ENCODE measurements at regions not wholly inside any gene's neighbourhood (a gene's known extent, or its start where the extent isn't known, plus 50 kb on each side); places are given as distances from the start of the nearest gene placed in this dataset.

DNA sequence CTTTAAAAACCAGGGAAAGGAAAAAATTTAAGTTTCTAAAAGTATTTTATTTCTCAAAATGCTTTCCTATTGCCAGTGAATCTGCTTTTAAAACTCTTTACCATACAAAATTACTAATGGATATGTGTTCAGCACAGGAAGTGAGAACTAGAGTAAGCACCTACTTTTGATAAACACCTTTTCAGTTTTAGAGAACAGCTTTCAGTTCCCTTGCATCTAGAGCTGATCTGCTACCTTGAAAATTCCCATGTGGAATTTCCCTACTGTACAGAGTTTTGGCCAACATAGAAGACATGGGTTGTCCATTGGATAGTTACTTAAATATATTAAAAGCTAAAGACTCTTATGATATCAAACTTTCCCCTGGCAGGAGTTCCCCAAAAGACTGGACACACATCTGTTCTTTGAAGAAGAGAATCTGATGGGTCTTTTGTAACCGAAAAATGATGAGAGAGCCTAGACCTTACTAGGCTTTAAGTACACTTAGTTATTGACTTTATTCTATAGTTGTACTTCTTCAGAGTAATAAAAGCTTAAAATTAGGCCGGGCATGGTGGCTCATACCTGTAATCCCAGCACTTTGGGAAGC lies 112.1 kb upstream of the CNTNAP4 start:
- no peaks in the 10 kb centered on the region for H3K4me1 ChIP-seq (ENCODE audit: control insufficient read depth, extremely low read depth, insufficient read depth, low read length)
- H3K4me2 ChIP-seq (ENCODE audit: insufficient read depth, low read length), result no peak overlapping the region
- dilution Hi-C loops (cut with MboI; ENCODE audit: extremely low pct_ligation_motif_present, low sequenced_read_pairs), result no loop called here
- ChIA-PET POLR2A (no interaction called here), CTCF (no interaction called here)
- no peaks in the 10 kb centered on the region for H3K9me1 ChIP-seq (replicated peaks; ENCODE audit: control insufficient read depth, extremely low read depth, insufficient read depth, low read length)
- TF ChIP-seq POLR2AphosphoS5 (IDR thresholded peaks at IDR 0.05; ENCODE audit: insufficient read depth, low read depth, low read length), result no peak
- TF ChIP-seq, protein P1, sequence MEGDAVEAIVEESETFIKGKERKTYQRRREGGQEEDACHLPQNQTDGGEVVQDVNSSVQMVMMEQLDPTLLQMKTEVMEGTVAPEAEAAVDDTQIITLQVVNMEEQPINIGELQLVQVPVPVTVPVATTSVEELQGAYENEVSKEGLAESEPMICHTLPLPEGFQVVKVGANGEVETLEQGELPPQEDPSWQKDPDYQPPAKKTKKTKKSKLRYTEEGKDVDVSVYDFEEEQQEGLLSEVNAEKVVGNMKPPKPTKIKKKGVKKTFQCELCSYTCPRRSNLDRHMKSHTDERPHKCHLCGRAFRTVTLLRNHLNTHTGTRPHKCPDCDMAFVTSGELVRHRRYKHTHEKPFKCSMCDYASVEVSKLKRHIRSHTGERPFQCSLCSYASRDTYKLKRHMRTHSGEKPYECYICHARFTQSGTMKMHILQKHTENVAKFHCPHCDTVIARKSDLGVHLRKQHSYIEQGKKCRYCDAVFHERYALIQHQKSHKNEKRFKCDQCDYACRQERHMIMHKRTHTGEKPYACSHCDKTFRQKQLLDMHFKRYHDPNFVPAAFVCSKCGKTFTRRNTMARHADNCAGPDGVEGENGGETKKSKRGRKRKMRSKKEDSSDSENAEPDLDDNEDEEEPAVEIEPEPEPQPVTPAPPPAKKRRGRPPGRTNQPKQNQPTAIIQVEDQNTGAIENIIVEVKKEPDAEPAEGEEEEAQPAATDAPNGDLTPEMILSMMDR (IDR thresholded peaks at IDR 0.05; ENCODE audit: extremely low read depth in 1 of 2, insufficient read depth in 1 of 2, low read depth in 1 of 2, low read length in 2 of 2), result no peak
- no peak for TF ChIP-seq JUN (IDR thresholded peaks at IDR 0.05; ENCODE audit: borderline replicate concordance, insufficient read depth, insufficient read length, low read depth)
- TF ChIP-seq POLR2A (IDR thresholded peaks at IDR 0.05; ENCODE audit: low read depth, low read length), result no peak
- no peak for TF ChIP-seq FOS (IDR thresholded peaks at IDR 0.05; ENCODE audit: borderline replicate concordance, insufficient read depth, low read length)
- TF ChIP-seq EZH2 (IDR thresholded peaks at IDR 0.05; ENCODE audit: borderline replicate concordance, low read depth, low read length, severe bottlenecking), result no peak
- TF ChIP-seq GATA2 (IDR thresholded peaks at IDR 0.05; ENCODE audit: insufficient read depth, insufficient read length, low read depth, low read length), result no peak
- TF ChIP-seq MYC (IDR thresholded peaks at IDR 0.05; ENCODE audit: low read depth, low read length), result no peak
- TF ChIP-seq, protein P2, sequence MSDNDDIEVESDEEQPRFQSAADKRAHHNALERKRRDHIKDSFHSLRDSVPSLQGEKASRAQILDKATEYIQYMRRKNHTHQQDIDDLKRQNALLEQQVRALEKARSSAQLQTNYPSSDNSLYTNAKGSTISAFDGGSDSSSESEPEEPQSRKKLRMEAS (IDR thresholded peaks at IDR 0.05; ENCODE audit: insufficient read depth, insufficient read length), result no peak
- no peaks in the 10 kb centered on the region for H3K27me3 ChIP-seq (ENCODE audit: control insufficient read depth in 2 of 2, insufficient read depth in 2 of 2, low read length in 2 of 2)
- no peaks in the 10 kb centered on the region for H3K36me3 ChIP-seq (ENCODE audit: control insufficient read depth in 2 of 2, extremely low read depth in 1 of 2, insufficient read depth in 2 of 2, low read length in 2 of 2)
- FAIRE-seq, result no peak
- no TSS peak for BruUV-seq (replicated peaks)
- H2AFZ ChIP-seq (ENCODE audit: low read depth, low read length), result no peak overlapping the region
- intact Hi-C loops (cut with micrococcal nuclease), result no loop called here
- H3K9ac ChIP-seq (replicated peaks; ENCODE audit: extremely low read depth, insufficient read depth, low read length), result no peak overlapping the region
- H3K4me3 ChIP-seq (replicated peaks in 1 of 3; ENCODE audit: insufficient read depth in 1 of 3, low read depth in 1 of 3, low read length in 3 of 3), result no peak overlapping the region
- no peaks in the 10 kb centered on the region for H4K20me1 ChIP-seq (replicated peaks; ENCODE audit: control insufficient read depth, extremely low read depth, insufficient read depth, low read length)
- H3K9me3 ChIP-seq (replicated peaks; ENCODE audit: control insufficient read depth, insufficient read depth, low read length), result no peaks in the 10 kb centered on the region
- no peak overlapping the region for H3K27ac ChIP-seq (ENCODE audit: insufficient read depth, low read depth, low read length)
- DNase-seq (ENCODE audit: low read depth, low spot score), result no peak
- H3K79me2 ChIP-seq (ENCODE audit: control insufficient read depth, insufficient read depth, low read length), result no peaks in the 10 kb centered on the region

All from endothelial cell of umbilical vein (primary cell).